HG03342 (cell line): ENCODE measurements at regions not wholly inside any gene's neighbourhood (a gene's known extent, or its start where the extent isn't known, plus 50 kb on each side); places are given as distances from the start of the nearest gene placed in this dataset.
A peak's percentile ranks its signal among the peaks of the same experiment; 100 is the strongest.
"Not testable (repeated sequence)": the region's sequence is repeated elsewhere in the genome, so short reads cannot be mapped to it uniquely, and the experiment has no call there.

Experiments used
- ATAC-seq: cut with Tn5 transposase; IDR thresholded peaks from one replicate; pipeline ENCODE4 v1.9.1; 2021; ENCODE audit warnings: mild to moderate bottlenecking, moderate library complexity; ENCODE audit not compliant: unreplicated experiment

GRCh38 chr7:114802632-114803031 lies 119.3 kb upstream of the MDFIC start:
- no peak for ATAC-seq

- ATAC-seq, result no peak
Observed at GRCh38 chr7:114806590-114807162, 115.2 kb upstream of the MDFIC start.

DNA sequence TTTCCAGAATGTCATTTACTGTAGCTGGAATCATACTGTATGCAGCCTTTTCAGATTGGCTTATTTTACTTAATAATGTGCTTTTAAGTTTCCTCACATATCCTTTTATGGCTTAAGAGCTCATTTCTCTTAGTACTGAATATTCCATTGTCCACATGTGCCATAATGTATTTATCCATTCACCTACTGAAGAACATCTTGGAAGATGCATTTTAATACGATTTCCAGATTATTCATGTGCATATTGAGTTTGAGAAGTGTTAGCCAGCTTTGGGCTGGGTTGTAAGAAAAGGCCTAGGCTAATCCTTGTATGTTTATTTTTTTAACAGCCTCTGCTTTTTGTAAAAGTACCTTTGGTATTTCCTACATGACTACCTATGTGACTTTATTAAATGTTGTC lies 109.3 kb upstream of the MDFIC start:
- ATAC-seq, result no peak

GRCh38 chr7:114813624-114814023 lies 108.3 kb upstream of the MDFIC start:
- ATAC-seq, result no peak

- ATAC-seq, result not testable (repeated sequence)
Observed at GRCh38 chr7:114817036-114817435, 104.9 kb upstream of the MDFIC start.

DNA sequence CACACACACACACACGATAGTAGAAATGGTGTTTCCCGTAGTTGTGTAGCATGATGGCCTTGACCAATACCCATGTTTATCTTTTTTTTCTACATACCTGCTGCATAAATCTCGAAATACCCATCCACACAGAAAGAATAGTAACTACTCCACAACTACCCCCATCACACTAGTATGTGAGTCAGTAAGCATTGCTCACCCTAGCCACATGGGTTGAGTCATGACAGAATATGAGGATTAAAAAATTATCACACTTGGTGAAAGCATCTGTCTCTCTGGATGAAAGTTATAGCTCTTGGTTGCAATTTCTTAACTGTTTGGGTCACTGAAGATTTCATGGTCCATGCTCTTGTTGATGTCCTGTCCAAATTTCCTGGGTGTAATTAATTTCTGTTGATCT lies 103.4 kb upstream of the MDFIC start:
- ATAC-seq, result no peak

- no peak for ATAC-seq
Observed at GRCh38 chr7:114819616-114820362, 102.1 kb upstream of the MDFIC start.

- no peak for ATAC-seq
Observed at GRCh38 chr7:114821030-114821900, 100.6 kb upstream of the MDFIC start.

- no peak for ATAC-seq
Observed at GRCh38 chr7:114822131-114822530, 99.8 kb upstream of the MDFIC start.

- no peak for ATAC-seq
Observed at GRCh38 chr7:114822844-114823243, 99.0 kb upstream of the MDFIC start.

- no peak for ATAC-seq
Observed at GRCh38 chr7:114823290-114823689, 98.6 kb upstream of the MDFIC start.

DNA sequence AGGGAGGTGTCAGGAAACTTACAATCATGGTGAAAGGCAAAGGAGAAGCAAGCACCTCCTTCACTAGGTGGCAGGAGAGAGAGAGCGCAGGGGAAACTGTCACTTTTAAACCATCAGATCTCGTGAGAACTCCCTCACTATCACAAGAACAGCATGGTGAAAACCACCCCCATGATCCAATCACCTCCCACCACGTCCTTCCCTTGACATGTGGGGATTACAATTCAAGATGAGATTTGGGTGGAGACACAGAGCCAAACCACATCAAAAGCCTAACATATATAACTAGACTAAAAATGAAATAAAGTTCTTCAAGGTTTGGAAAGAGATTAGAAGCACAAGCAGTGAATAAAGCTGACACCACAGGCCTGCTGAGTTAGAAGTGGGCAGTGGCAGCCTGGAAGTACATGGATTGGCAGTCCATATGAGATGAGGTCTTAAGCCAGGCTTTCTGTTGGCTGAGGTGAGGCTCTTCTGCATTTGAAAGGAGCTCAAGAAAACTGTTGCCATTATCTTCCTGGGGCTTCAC lies 96.4 kb upstream of the MDFIC start:
- no peak for ATAC-seq

- no peak for ATAC-seq
Observed at GRCh38 chr7:114830952-114831351, 90.9 kb upstream of the MDFIC start.

DNA sequence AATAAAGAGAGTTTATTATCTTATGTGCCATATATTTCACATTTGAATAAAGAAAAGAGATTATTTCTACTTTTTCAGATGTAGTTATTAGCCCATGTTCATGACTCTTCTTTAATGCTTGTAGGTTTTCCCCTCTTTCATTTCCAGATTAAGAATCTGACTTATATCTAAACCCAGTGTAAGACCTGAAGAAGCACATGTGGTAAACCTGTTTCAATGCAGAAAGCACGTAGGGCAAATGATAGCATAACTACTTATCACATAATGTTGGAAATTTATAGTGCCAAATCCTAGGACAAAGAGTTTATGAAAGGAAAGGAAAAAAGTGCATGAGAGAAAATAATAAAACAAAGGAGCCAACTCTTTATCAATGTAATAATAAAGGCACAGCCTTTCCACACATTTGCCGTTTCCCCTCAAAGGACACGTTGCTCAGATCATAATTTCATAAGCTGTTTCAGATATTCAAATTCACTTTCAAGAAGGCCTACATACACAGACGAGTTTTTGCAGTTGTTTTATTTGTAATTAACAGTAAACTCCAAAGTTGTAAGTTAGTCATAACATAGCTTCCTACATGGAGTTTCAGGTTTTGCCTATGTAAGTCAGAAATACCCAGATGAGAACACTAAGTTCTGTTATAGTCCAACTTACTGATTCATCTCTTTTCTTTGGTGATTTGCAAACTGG lies 88.8 kb upstream of the MDFIC start:
- peak; percentile 89 for ATAC-seq

- ATAC-seq, result no peak
Observed at GRCh38 chr7:114835303-114835702, 86.6 kb upstream of the MDFIC start.

GRCh38 chr7:114835861-114836260 lies 86.0 kb upstream of the MDFIC start:
- ATAC-seq, result no peak

DNA sequence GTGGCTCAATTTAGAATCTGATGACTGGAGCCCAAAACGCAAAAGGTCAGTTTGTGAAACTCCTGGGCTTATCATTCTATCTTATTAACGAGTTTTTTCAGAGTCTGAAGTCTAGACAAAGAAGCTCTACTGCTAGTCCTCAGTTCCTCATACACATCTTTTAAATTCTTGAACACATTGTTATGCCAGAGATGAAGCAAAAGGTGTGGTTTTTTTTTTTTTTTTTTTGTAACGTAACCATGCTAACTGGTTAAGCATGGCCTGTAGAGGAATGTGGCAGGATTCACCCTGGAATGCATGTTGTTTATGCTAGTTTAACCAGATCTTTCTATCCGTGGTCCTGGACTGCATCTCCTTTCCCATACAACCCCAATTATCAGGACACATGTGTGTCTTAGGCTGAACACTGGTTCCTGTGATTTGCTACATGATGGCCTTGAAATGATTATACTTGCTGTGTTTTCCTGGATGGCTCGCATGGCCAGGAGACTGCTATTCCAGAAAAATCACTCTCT lies 79.3 kb upstream of the MDFIC start:
- no peak for ATAC-seq

DNA sequence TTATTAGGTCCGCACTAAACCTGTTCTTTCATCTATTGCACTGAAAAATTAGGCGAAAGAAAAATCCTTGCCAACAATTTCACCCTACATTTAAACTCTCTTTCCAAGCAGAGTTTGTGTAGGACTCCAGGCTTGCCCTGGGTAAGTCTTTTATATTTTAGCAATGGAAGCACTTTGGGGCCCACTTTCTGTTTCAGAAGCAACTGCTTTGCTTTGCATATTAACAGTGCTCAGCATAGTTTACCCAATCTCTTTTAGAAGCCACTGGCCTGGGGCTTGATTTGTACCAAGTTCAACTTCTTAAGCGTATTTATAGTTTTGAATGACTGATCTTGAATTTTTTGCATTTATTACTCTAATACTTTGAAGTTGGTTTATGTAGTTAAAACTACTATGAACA lies 78.8 kb upstream of the MDFIC start:
- no peak for ATAC-seq

DNA sequence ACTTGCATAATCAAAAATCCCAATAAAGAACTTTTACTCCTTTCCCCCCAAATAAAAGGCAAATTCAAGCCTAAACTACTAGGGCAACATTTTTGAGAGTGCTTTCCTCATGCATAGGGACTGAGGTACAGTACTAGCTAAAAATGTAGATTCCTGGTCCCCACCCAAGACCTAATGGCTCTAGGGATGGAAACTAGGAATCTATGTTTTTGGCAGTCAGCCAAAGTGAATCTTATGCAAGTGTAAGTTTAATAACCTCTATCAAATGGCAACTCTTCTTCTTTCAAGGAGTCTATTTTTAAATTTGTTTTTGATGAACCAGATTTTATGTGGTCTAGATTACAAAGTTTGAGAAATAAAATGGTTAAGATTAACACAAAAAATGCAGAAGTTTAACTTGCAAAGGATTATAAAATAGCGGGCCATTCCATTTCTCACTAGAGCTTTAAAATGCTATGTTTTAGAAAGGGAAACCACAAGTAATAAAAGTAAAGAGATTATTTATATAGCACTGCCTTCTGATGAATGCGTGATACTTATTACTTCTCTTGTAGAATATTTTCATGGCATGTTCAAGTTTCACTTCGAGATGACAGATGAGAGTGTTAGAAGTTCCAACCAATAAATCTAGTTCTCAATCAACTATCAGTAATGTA lies 70.4 kb upstream of the MDFIC start:
- ATAC-seq, result no peak

GRCh38 chr7:114852293-114852692 lies 69.6 kb upstream of the MDFIC start:
- ATAC-seq, result no peak
